ENCODE measurements at regions not wholly inside any gene's neighbourhood (a gene's known extent, or its start where the extent isn't known, plus 50 kb on each side); places are given as distances from the start of the nearest gene placed in this dataset.
"Not testable (repeated sequence)": the region's sequence is repeated elsewhere in the genome, so short reads cannot be mapped to it uniquely, and the experiment has no call there.

- DNase-seq, result no peak
Measured at GRCh38 chr4:64814616-64815015, 405.4 kb upstream of the TECRL start.

GRCh38 chr4:64807821-64808220, 398.6 kb upstream of the TECRL start:
- DNase-seq, result no peak

GRCh38 chr4:64799751-64800150, 390.5 kb upstream of the TECRL start:
- DNase-seq, result no peak

- not testable (repeated sequence) for DNase-seq
Measured at GRCh38 chr4:64798828-64799227, 389.6 kb upstream of the TECRL start.

GRCh38 chr4:64796581-64796980, 387.3 kb upstream of the TECRL start:
- DNase-seq, result no peak

- DNase-seq, result no peak
Measured at GRCh38 chr4:64784125-64784524, 374.9 kb upstream of the TECRL start.

- no peak for DNase-seq
Measured at GRCh38 chr4:64781737-64782326, 372.6 kb upstream of the TECRL start.

- no peak for DNase-seq
Measured at GRCh38 chr4:64780664-64781063, 371.4 kb upstream of the TECRL start.

- no peak for DNase-seq
Measured at GRCh38 chr4:64777286-64777685, 368.0 kb upstream of the TECRL start.

- DNase-seq, result no peak
Measured at GRCh38 chr4:64776820-64777219, 367.6 kb upstream of the TECRL start.

- no peak for DNase-seq
Measured at GRCh38 chr4:64774626-64775025, 365.4 kb upstream of the TECRL start.

- no peak for DNase-seq
Measured at GRCh38 chr4:64771149-64771548, 361.9 kb upstream of the TECRL start.

- DNase-seq, result no peak
Measured at GRCh38 chr4:64767547-64767946, 358.3 kb upstream of the TECRL start.

- no peak for DNase-seq
Measured at GRCh38 chr4:64766565-64766964, 357.3 kb upstream of the TECRL start.

- no peak for DNase-seq
Measured at GRCh38 chr4:64756016-64756415, 346.8 kb upstream of the TECRL start.

GRCh38 chr4:64747919-64748715, 338.9 kb upstream of the TECRL start:
- no peak for DNase-seq

GRCh38 chr4:64738240-64738639, 329.0 kb upstream of the TECRL start:
- no peak for DNase-seq

- DNase-seq, result not testable (repeated sequence)
Measured at GRCh38 chr4:64737854-64738138, 328.5 kb upstream of the TECRL start.

GRCh38 chr4:64737026-64737853, 328.0 kb upstream of the TECRL start:
- DNase-seq, result no peak

- DNase-seq, result no peak
Measured at GRCh38 chr4:64729561-64729960, 320.3 kb upstream of the TECRL start.

GRCh38 chr4:64727960-64728359, 318.7 kb upstream of the TECRL start:
- DNase-seq, result no peak

- DNase-seq, result not testable (repeated sequence)
Measured at GRCh38 chr4:64727391-64727790, 318.1 kb upstream of the TECRL start.

- DNase-seq, result no peak
Measured at GRCh38 chr4:64724689-64725088, 315.4 kb upstream of the TECRL start.

GRCh38 chr4:64721106-64721505, 311.9 kb upstream of the TECRL start:
- no peak for DNase-seq

Measured in left hindlimb (tissue), 1 donor.